A549 (cell line): ENCODE measurements at regions not wholly inside any gene's neighbourhood (a gene's known extent, or its start where the extent isn't known, plus 50 kb on each side); places are given as distances from the start of the nearest gene placed in this dataset.
"Not testable (repeated sequence)": the region's sequence is repeated elsewhere in the genome, so short reads cannot be mapped to it uniquely, and the experiment has no call there.

Experiments
- BHLHE40 ChIP-seq: IDR thresholded peaks from 2 replicates; pipeline ENCODE4 v1.6.1; 2012; ENCODE audit warnings: low read depth, low read length, inconsistent platforms
- CTCF ChIP-seq: fragments of >200 bp; sonication (Bioruptor Twin); formaldehyde crosslinking; IDR thresholded peaks from 3 replicates; pipeline ENCODE4 v1.5.1; 2016
- EP300 ChIP-seq, 2 experiments: fragments of >200 bp; sonication (Bioruptor Twin); formaldehyde crosslinking; IDR thresholded peaks; 2 replicates in 1 of 2; 3 replicates in 1 of 2; pipeline ENCODE4 v1.6.1; 2016 to 2017
- ESRRA ChIP-seq: fragments of 150-350 bp; IDR thresholded peaks from 2 replicates; pipeline ENCODE4 v1.6.1; 2014; ENCODE audit warnings: mild to moderate bottlenecking, low read length, borderline replicate concordance
- HDAC2 ChIP-seq: fragments of 200-600 bp; sonication (generic); IDR thresholded peaks from 2 replicates; pipeline ENCODE4 v1.6.1; 2016
- HOXA7 ChIP-seq: fragments of 250-450 bp; sonication (Bioruptor Pico); IDR thresholded peaks from 2 replicates; pipeline ENCODE4 v1.5.0; 2020; ENCODE audit warnings: mild to moderate bottlenecking, moderate library complexity
- JUN ChIP-seq, 2 experiments: fragments of >200 bp; sonication (Bioruptor Twin); formaldehyde crosslinking; IDR thresholded peaks; 2 replicates in 1 of 2; 3 replicates in 1 of 2; pipeline ENCODE4 v1.6.1; 2016 to 2017
- MAZ ChIP-seq: fragments of 150-350 bp; IDR thresholded peaks from 2 replicates; pipeline ENCODE4 v1.6.1; 2014; ENCODE audit warnings: antibody characterized with exemption, low read depth, low read length, borderline replicate concordance
- MYC ChIP-seq: IDR thresholded peaks from 2 replicates; pipeline ENCODE4 v1.6.1; 2012; ENCODE audit warnings: mild to moderate bottlenecking, inconsistent platforms, low read length, improper control_type of control experiment, borderline replicate concordance
- RCOR1 ChIP-seq: fragments of 150-350 bp; IDR thresholded peaks from 2 replicates; pipeline ENCODE4 v1.6.1; 2014; ENCODE audit warnings: antibody characterized with exemption, low read length, low read depth
- ZFP36 ChIP-seq: fragments of 450-650 bp; IDR thresholded peaks from 2 replicates; pipeline ENCODE4 v1.6.1; 2014; ENCODE audit warnings: borderline replicate concordance; ENCODE audit not compliant: partially characterized antibody
- TF ChIP-seq, protein P1 (sequence below): IDR thresholded peaks from 2 replicates; pipeline ENCODE4 v1.6.1; 2012
- TF ChIP-seq, protein P2 (sequence below): fragments of 450-650 bp; IDR thresholded peaks from 2 replicates; pipeline ENCODE4 v1.6.1; 2014; ENCODE audit warnings: antibody characterized with exemption

DNA sequence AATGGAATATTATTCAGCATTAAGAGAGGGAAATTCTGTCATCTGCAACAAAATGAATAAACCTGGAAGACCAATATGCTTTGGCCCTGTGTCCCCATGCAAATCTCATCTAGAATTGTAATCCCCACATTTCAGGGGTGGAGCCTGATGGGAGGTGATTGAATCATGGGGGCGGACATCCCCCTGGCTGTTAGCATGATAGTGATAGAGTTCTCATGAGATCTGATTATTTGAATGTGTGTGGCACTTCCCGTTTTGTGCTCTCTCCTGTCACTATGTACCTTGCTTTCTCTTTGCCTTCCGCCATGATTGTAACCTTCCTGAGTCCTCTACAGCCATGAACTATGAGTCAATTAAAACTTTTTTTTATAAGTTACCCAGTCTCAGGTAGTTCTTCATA, 83.7 kb upstream of the C1QTNF3 start:
- TF ChIP-seq CTCF; HOXA7; HDAC2; ZFP36; MYC; BHLHE40; JUN (IDR thresholded peaks at IDR 0.05); MAZ; EP300 (IDR thresholded peaks at IDR 0.05); RCOR1; ESRRA: not testable (repeated sequence)
- TF ChIP-seq, protein P1, sequence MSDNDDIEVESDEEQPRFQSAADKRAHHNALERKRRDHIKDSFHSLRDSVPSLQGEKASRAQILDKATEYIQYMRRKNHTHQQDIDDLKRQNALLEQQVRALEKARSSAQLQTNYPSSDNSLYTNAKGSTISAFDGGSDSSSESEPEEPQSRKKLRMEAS = not testable (repeated sequence)
- TF ChIP-seq, protein P2, sequence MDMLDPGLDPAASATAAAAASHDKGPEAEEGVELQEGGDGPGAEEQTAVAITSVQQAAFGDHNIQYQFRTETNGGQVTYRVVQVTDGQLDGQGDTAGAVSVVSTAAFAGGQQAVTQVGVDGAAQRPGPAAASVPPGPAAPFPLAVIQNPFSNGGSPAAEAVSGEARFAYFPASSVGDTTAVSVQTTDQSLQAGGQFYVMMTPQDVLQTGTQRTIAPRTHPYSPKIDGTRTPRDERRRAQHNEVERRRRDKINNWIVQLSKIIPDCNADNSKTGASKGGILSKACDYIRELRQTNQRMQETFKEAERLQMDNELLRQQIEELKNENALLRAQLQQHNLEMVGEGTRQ = not testable (repeated sequence)
